GM12873 (cell line): ENCODE measurements at regions not wholly inside any gene's neighbourhood (a gene's known extent, or its start where the extent isn't known, plus 50 kb on each side); places are given as distances from the start of the nearest gene placed in this dataset.

ENCODE experiments used
- CTCF ChIP-seq: IDR thresholded peaks from 2 replicates; pipeline ENCODE4 v1.5.1; 2012; ENCODE audit warnings: low read depth, mild to moderate bottlenecking, moderate library complexity, low read length, control low read depth; ENCODE audit not compliant: insufficient read depth; ENCODE audit errors: missing control alignments

DNA sequence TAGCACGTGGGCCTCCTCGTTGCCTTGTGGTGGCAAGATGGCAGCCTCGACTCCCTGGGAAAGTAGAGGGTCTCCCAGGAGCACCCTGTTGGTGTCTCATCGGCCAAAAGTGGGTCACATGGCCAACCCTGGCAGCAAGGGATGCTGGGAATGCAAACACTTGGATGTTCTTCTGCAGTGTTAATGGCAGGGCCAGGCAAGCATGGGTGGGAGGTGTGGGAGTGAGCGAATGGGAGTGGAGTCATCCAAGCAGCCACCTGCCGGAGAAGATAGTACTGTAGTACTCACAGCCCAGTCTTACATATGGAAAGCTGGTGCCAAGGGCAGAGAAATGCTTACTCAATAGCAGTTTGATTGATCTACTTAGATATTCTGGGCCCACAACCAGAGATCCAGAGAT is 122.2 kb downstream of the INHBB start:
- no peak for TF ChIP-seq CTCF

DNA sequence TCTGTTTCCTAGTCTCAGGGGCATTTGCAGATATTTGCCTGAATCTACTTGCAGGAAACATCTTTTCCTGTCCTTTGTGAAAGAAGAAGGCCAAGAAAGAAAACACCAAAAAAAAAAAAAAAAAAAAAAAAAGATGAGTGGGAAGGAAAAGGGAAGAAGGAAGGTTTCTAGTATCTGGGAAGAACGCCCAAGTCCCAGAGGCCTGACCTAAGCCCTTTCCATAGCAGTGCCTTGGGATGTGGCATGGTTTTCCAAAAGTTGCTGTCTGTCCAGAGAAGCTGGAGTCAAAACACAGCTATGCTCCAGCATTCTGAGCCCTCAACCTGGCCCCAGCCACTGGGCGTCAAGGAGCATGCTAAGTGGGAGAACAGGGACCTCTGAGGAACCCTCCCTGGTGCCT is 123.5 kb downstream of the INHBB start:
- TF ChIP-seq CTCF: no peak

GRCh38 chr2:120470041-120470965 is 124.4 kb downstream of the INHBB start:
- TF ChIP-seq CTCF: no peak

DNA sequence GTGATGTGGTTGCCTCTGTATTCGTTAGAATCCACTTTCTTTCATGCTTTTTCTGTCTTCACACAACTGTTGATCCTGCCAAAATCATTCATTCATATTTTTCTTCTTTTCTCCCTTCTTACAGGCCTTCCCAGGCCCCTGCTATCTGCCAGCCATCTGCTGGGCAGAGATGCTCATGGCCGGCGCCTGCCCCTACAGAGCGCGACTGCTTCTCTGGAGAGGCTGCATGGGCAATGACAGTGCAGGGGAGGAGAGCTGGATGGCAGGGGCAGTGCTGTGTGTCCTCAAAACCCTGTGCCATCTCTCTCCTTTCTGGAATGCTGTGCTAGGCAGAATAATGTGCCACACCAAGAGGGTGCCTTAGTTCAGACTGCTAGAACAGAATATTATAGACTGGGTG is 125.2 kb downstream of the INHBB start:
- no peak for TF ChIP-seq CTCF

DNA sequence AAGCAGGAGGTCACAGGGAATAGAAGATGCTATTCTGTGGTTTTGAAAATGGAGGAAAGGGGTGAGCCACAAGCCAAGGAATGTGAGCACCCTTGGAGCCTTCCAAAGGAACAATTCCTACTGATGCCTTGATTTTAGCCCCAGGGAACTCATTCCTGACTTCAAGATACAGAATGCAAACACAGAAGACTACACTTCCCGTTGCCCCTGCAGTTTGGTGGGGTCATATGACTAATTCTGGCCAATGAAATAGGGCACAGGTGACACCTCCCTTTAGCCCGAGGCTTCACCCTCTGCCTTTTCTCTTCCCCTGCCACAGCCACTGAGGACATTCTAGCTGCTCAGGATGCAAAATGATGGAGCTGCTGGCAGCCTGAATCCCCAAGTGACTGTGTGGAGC is 126.1 kb downstream of the INHBB start:
- TF ChIP-seq CTCF: no peak

DNA sequence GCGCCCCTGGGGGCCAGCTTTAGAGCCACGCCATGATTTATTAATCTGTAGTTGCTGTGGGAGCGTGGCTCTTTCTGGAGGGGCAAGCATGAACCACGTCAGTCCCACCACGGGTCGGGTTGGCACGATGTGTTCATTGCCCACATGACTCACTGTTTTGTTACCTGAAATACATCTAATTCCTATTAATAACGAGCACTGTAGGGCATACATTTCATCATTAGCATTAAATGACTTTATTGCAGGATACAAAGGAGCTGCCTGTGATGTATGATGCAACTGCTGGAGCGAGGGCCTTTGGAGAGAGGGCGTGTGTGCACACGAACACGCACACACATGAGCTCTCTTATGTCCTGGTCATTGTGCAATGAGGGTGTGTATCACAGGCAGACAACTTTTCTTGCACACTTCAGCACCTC is 127.0 kb downstream of the INHBB start:
- no peak for TF ChIP-seq CTCF

- TF ChIP-seq CTCF: no peak
Measured at GRCh38 chr2:120473522-120474271, 127.8 kb downstream of the INHBB start.
